ENCODE measurements at regions not wholly inside any gene's neighbourhood (a gene's known extent, or its start where the extent isn't known, plus 50 kb on each side); places are given as distances from the start of the nearest gene placed in this dataset.
A peak's percentile ranks its signal among the peaks of the same experiment; 100 is the strongest.
"Not testable (repeated sequence)": the region's sequence is repeated elsewhere in the genome, so short reads cannot be mapped to it uniquely, and the experiment has no call there.

- DNase-seq = peak; percentile 52
Observed at GRCh38 chr1:233790662-233791371, 113.7 kb upstream of the SLC35F3 start.

GRCh38 chr1:233791372-233791703, 113.1 kb upstream of the SLC35F3 start:
- DNase-seq = no peak

- no peak for DNase-seq
Observed at GRCh38 chr1:233791721-233792120, 112.8 kb upstream of the SLC35F3 start.

- DNase-seq = no peak
Observed at GRCh38 chr1:233794863-233795262, 109.6 kb upstream of the SLC35F3 start.

GRCh38 chr1:233796146-233796783, 108.2 kb upstream of the SLC35F3 start:
- DNase-seq = no peak

GRCh38 chr1:233802611-233803010, 101.9 kb upstream of the SLC35F3 start:
- DNase-seq = no peak

- no peak for DNase-seq
Observed at GRCh38 chr1:233805786-233806185, 98.7 kb upstream of the SLC35F3 start.

GRCh38 chr1:233815357-233815756, 89.1 kb upstream of the SLC35F3 start:
- no peak for DNase-seq

GRCh38 chr1:233815865-233816264, 88.6 kb upstream of the SLC35F3 start:
- no peak for DNase-seq

- DNase-seq = no peak
Observed at GRCh38 chr1:233816348-233816747, 88.1 kb upstream of the SLC35F3 start.

GRCh38 chr1:233819042-233819441, 85.4 kb upstream of the SLC35F3 start:
- DNase-seq = no peak

- not testable (repeated sequence) for DNase-seq
Observed at GRCh38 chr1:233824179-233824578, 80.3 kb upstream of the SLC35F3 start.

- not testable (repeated sequence) for DNase-seq
Observed at GRCh38 chr1:233827937-233828336, 76.5 kb upstream of the SLC35F3 start.

- DNase-seq = no peak
Observed at GRCh38 chr1:233828480-233828879, 76.0 kb upstream of the SLC35F3 start.

GRCh38 chr1:233834609-233835008, 69.9 kb upstream of the SLC35F3 start:
- no peak for DNase-seq

GRCh38 chr1:233838207-233838606, 66.3 kb upstream of the SLC35F3 start:
- not testable (repeated sequence) for DNase-seq

GRCh38 chr1:233843525-233844204, 60.8 kb upstream of the SLC35F3 start:
- no peak for DNase-seq

- DNase-seq = no peak
Observed at GRCh38 chr1:233844275-233844674, 60.2 kb upstream of the SLC35F3 start.

GRCh38 chr1:233844692-233845091, 59.8 kb upstream of the SLC35F3 start:
- no peak for DNase-seq

Measured in NCI-H1105 treated with DMSO at 0.1 percent for 48 hours (cell line).